Inflammatory macrophage treated with lipopolysaccharide for 1 hour (primary cell): ENCODE measurements at regions not wholly inside any gene's neighbourhood (a gene's known extent, or its start where the extent isn't known, plus 50 kb on each side); places are given as distances from the start of the nearest gene placed in this dataset.
"Not testable (repeated sequence)": the region's sequence is repeated elsewhere in the genome, so short reads cannot be mapped to it uniquely, and the experiment has no call there.

ENCODE experiments used
- DNase-seq, 2 donors: peaks; one replicate each; pipeline ENCODE4 v3.0.0-alpha.2; 2020 to 2022

- peak; percentile 31 to 80 for DNase-seq
Measured at GRCh38 chrX:66110112-66110511, 53.9 kb upstream of the HEPH start.

GRCh38 chrX:66107860-66108259, 56.2 kb upstream of the HEPH start:
- DNase-seq = not testable (repeated sequence)

- not testable (repeated sequence) for DNase-seq
Measured at GRCh38 chrX:66102398-66102797, 61.6 kb upstream of the HEPH start.

GRCh38 chrX:66098162-66098561, 58.3 kb upstream of the VSIG4 start:
- no peak for DNase-seq

- not testable (repeated sequence) for DNase-seq
Measured at GRCh38 chrX:66096987-66097386, 57.1 kb upstream of the VSIG4 start.

GRCh38 chrX:66090004-66090403, 50.1 kb upstream of the VSIG4 start:
- DNase-seq = not testable (repeated sequence)
